Ascending aorta (tissue), 2 donors: ENCODE measurements at regions not wholly inside any gene's neighbourhood (a gene's known extent, or its start where the extent isn't known, plus 50 kb on each side); places are given as distances from the start of the nearest gene placed in this dataset.

ENCODE experiments used
- DNase-seq, 2 donors: peaks; one replicate each; pipeline ENCODE4 v3.0.0-alpha.2; 2019; ENCODE audit warnings: low spot score in 2 of 2
- H3K27ac ChIP-seq, 2 donors: fragments of 200-600 bp; sonication (generic); one replicate each; pipeline ENCODE4 v1.5.1; 2016 to 2017; ENCODE audit warnings: mild to moderate bottlenecking in 1 of 2
- H3K27me3 ChIP-seq: fragments of 200-600 bp; sonication (generic); one replicate; pipeline ENCODE4 v1.5.1; 2017
- H3K36me3 ChIP-seq, 2 donors: fragments of 200-600 bp; sonication (generic); one replicate each; pipeline ENCODE4 v1.5.1; 2016
- H3K4me1 ChIP-seq, 2 donors: fragments of 200-600 bp; sonication (generic); one replicate each; pipeline ENCODE4 v1.5.1; 2016 to 2017; ENCODE audit warnings: mild to moderate bottlenecking in 1 of 2
- H3K4me3 ChIP-seq, 2 donors: fragments of 200-600 bp; sonication (generic); one replicate each; pipeline ENCODE4 v1.5.1; 2016 to 2017; ENCODE audit warnings: mild to moderate bottlenecking in 1 of 2
- H3K9me3 ChIP-seq, 2 donors: fragments of 200-600 bp; sonication (generic); one replicate each; pipeline ENCODE4 v1.5.1; 2016
- intact Hi-C: fragments of 100-400 bp; cut with DNase I; formaldehyde crosslinking; loops from one replicate; pipeline ENCODE4 v1.15.1; 2023
- TF ChIP-seq, protein P1 (sequence below), 3 experiments: fragments of 200-600 bp in 2 of 3; fragments of 450-650 bp in 1 of 3; sonication (generic) in 2 of 3; IDR thresholded peaks; one replicate each; pipeline ENCODE4 v1.5.1; 2016 to 2019; ENCODE audit warnings: antibody characterized with exemption in 3 of 3, mild to moderate bottlenecking in 1 of 3, moderate library complexity in 1 of 3

DNA sequence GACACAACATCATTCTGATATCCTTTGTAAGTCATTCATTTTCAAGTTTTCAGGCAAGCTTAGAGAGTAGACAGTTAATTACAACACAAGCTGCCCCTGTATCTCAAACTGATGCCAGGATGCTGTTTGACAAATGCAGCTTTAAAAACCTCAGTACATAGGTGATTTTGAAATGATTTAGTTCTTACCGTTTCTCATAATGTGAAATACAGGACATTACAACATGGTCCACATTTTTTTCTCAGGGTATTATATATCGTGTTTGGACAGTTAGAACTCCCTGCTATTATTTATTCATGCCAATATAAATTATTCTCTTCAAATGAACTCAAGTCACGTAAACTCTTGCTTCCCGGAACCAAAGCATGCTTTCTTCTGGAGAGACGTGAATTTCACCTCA is 1013.9 kb downstream of the EPHA3 start:
- no peaks in the 10 kb centered on the region for H3K27me3 ChIP-seq
- intact Hi-C loops, result no loop called here
- no peaks in the 10 kb centered on the region for H3K4me1 ChIP-seq
- TF ChIP-seq, protein P1, sequence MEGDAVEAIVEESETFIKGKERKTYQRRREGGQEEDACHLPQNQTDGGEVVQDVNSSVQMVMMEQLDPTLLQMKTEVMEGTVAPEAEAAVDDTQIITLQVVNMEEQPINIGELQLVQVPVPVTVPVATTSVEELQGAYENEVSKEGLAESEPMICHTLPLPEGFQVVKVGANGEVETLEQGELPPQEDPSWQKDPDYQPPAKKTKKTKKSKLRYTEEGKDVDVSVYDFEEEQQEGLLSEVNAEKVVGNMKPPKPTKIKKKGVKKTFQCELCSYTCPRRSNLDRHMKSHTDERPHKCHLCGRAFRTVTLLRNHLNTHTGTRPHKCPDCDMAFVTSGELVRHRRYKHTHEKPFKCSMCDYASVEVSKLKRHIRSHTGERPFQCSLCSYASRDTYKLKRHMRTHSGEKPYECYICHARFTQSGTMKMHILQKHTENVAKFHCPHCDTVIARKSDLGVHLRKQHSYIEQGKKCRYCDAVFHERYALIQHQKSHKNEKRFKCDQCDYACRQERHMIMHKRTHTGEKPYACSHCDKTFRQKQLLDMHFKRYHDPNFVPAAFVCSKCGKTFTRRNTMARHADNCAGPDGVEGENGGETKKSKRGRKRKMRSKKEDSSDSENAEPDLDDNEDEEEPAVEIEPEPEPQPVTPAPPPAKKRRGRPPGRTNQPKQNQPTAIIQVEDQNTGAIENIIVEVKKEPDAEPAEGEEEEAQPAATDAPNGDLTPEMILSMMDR (IDR thresholded peaks at IDR 0.05), result no peak
- H3K9me3 ChIP-seq, result peaks cover 0 to 6% of the 10 kb centered on the region in 2 donors
- no peaks in the 10 kb centered on the region for H3K36me3 ChIP-seq
- no peak overlapping the region for H3K27ac ChIP-seq
- H3K4me3 ChIP-seq, result no peak overlapping the region
- no peak for DNase-seq

DNA sequence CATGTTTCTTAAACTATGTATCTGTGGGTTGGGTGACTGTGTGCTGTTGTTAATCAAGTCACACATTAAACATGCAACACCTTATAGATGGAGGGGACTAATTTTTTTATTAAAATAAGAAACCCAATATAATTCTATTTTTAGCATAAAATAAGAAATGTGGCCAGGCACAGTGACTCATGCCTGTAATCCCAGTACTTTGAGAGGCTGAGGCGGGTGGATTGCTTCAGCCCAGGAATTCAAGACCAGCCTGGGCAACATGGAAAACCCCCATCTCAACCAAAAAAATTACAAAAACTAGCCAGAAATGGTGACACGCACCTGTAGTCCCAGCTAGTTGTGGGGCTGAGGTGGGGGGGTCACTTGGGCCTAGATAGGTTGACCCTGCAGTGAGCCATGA is 1021.0 kb downstream of the EPHA3 start:
- Histone ChIP-seq H3K36me3 (no peaks in the 10 kb centered on the region), H3K4me1 (no peaks in the 10 kb centered on the region), H3K27me3 (no peaks in the 10 kb centered on the region), H3K4me3 (no peak overlapping the region), H3K27ac (no peak overlapping the region), H3K9me3 (peaks cover 0 to 12% of the 10 kb centered on the region in 2 donors)
- no peak for DNase-seq
- intact Hi-C loops, result no loop called here
- TF ChIP-seq, protein P1 (IDR thresholded peaks at IDR 0.05), result no peak

DNA sequence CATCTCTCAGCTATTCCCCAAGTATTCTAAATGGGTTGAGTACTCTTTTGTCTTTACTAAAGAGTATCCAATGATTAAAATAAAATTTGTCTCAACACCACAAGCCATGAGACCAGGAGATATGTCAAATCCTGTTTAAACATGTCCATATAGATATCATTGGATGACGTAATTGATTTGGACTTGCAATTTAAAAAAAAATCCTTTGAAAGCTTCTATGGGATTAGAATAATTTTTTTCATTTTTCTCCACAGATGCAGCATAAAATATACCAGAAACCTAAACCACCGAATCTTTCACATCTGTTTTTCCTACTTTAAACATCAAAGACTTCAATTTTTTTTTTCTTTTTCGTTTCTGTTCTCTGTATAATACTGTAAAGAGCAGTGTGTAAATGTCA is 1022.3 kb downstream of the EPHA3 start:
- H3K36me3 ChIP-seq, result no peaks in the 10 kb centered on the region
- H3K4me3 ChIP-seq, result no peak overlapping the region
- H3K4me1 ChIP-seq, result no peaks in the 10 kb centered on the region
- no peak for DNase-seq
- intact Hi-C loops, result no loop called here
- no peak overlapping the region for H3K27ac ChIP-seq
- H3K9me3 ChIP-seq, result peaks cover 0 to 12% of the 10 kb centered on the region in 2 donors
- H3K27me3 ChIP-seq, result no peaks in the 10 kb centered on the region
- TF ChIP-seq, protein P1 (IDR thresholded peaks at IDR 0.05), result no peak

DNA sequence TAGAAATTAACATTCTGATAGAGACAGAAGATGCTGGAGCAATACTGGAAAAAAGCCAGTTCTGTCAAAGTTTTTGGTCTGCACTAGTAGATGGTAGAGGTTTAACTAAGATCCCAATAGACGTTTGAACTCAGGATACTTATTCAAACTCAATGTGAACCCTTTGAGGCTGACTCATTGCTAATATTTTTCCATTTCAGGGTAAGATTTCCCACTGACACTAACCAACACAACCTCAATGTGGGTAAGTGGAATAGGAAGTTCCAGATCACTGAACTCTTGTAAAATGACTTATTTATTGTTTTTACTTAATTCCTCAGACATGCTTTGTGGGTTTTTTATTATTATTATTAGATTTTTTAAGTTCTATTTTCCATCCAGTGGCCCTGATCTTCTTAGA is 1024.8 kb downstream of the EPHA3 start:
- Histone ChIP-seq H3K4me3 (no peak overlapping the region), H3K27me3 (no peaks in the 10 kb centered on the region), H3K9me3 (peaks cover 0 to 3% of the 10 kb centered on the region in 2 donors), H3K36me3 (no peaks in the 10 kb centered on the region), H3K4me1 (no peaks in the 10 kb centered on the region), H3K27ac (no peak overlapping the region)
- intact Hi-C loops, result no loop called here
- DNase-seq, result no peak
- TF ChIP-seq, protein P1 (IDR thresholded peaks at IDR 0.05), result no peak

DNA sequence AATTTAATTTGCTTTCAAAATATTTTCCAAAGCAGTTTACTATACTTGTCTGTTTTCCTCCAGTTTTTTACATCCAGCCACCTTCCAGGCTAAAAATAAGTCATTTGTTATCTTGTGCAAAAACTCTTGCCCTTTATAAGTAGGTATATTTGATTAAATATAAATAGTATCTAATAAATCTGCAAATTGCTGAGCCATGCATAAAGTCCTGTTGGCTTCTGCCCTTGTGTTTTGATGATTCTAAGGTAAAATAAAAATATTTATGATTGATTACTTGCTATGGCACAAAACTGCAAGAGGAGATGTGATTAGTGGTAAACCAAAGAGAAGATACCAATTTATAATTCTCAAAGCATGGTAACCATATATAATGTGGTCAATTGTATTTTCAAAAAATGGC is 1026.7 kb downstream of the EPHA3 start:
- Histone ChIP-seq H3K27ac (no peak overlapping the region), H3K27me3 (no peaks in the 10 kb centered on the region), H3K4me3 (no peak overlapping the region), H3K36me3 (no peaks in the 10 kb centered on the region), H3K9me3 (no peaks in the 10 kb centered on the region), H3K4me1 (no peaks in the 10 kb centered on the region)
- intact Hi-C loops, result no loop called here
- TF ChIP-seq, protein P1 (IDR thresholded peaks at IDR 0.05), result no peak
- no peak for DNase-seq
